Nephron progenitor cell (in vitro differentiated cells): ENCODE measurements at regions not wholly inside any gene's neighbourhood (a gene's known extent, or its start where the extent isn't known, plus 50 kb on each side); places are given as distances from the start of the nearest gene placed in this dataset.

Experiments used
- DNase-seq: peaks from one replicate; pipeline ENCODE4 v3.0.0; 2021
- H3K27ac Mint-ChIP-seq: 2 replicates; pipeline ENCODE4 v1.8.0; 2021; ENCODE audit warnings: mild to moderate bottlenecking, moderate library complexity, mixed read lengths
- H3K27me3 Mint-ChIP-seq: 2 replicates; pipeline ENCODE4 v1.8.0; 2021; ENCODE audit warnings: mild to moderate bottlenecking, low read depth, mixed read lengths; ENCODE audit not compliant: poor library complexity
- H3K36me3 Mint-ChIP-seq: 2 replicates; pipeline ENCODE4 v1.8.0; 2021; ENCODE audit warnings: low read depth, mixed read lengths
- H3K4me1 Mint-ChIP-seq: 2 replicates; pipeline ENCODE4 v1.8.0; 2021; ENCODE audit warnings: mixed read lengths
- H3K4me3 Mint-ChIP-seq: 2 replicates; pipeline ENCODE4 v1.8.0; 2021; ENCODE audit warnings: mild to moderate bottlenecking, moderate library complexity, mixed read lengths
- H3K9me3 Mint-ChIP-seq: 2 replicates; pipeline ENCODE4 v1.8.0; 2021; ENCODE audit warnings: mild to moderate bottlenecking, moderate library complexity, mixed read lengths
- CTCF ChIP-seq: fragments of 200-600 bp; sonication (generic); IDR thresholded peaks from 2 replicates; pipeline ENCODE4 v1.5.0; 2021; ENCODE audit warnings: antibody characterized with exemption

GRCh38 chr2:239870863-239871262 lies 154.3 kb downstream of the NDUFA10 start:
- H3K27me3 Mint-ChIP-seq: peaks cover 3% of the 10 kb centered on the region
- H3K4me1 Mint-ChIP-seq: peaks cover 12% of the 10 kb centered on the region
- H3K36me3 Mint-ChIP-seq: no peaks in the 10 kb centered on the region
- TF ChIP-seq CTCF: no peak
- no peak overlapping the region for H3K4me3 Mint-ChIP-seq
- no peaks in the 10 kb centered on the region for H3K9me3 Mint-ChIP-seq
- no peak for DNase-seq
- H3K27ac Mint-ChIP-seq: no peak overlapping the region

GRCh38 chr2:239870276-239870675 lies 154.9 kb downstream of the NDUFA10 start:
- Mint-ChIP-seq H3K4me1 (peaks cover 7% of the 10 kb centered on the region), H3K4me3 (no peak overlapping the region)
- no peak for DNase-seq

DNA sequence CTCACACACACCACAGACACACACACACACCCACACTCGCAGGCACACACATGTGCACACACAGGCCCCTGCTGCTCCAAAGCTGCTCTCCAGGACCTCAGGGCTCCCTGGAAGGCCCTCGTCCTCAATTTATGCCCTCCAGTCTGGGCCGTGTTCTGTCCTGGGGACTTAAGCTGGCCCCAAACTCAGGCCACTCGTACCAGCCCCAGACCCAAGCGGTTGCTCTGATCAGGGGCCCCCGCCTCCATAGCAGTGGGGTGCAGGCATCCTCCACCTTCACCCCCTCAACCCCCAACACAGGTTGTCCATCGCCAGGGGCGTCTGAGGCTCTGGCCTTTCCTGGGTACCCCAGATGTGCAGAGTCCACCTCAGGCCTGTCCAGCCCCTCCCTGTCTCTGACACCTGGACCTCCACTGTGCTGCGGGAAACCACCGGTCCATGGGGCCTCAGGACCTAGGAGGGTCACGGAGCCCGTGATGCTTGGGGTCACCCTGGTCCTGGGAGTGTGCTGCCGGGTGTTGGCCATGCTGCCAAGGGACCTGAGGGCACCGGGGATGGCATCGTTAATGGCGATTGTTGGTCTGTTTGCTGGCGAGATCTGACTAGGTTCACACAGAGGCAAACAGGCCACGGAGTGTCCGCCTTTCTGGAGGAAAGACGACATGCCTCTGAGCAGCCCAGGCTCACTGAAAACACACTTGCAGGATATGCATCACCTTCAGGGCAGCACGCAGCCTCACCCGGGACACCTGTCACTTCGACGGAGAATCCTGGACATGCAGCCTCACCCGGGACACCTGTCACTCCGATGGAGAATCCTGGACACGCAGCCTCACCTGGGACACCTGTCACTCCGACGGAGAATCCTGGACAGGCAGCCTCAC lies 155.6 kb downstream of the NDUFA10 start:
- H3K4me1 Mint-ChIP-seq: peaks cover 5% of the 10 kb centered on the region
- DNase-seq: no peak
- TF ChIP-seq CTCF: no peak
- no peaks in the 10 kb centered on the region for H3K36me3 Mint-ChIP-seq
- H3K27ac Mint-ChIP-seq: no peak overlapping the region
- H3K9me3 Mint-ChIP-seq: no peaks in the 10 kb centered on the region
- no peak overlapping the region for H3K4me3 Mint-ChIP-seq
- H3K27me3 Mint-ChIP-seq: peaks cover 3% of the 10 kb centered on the region

More at GRCh38 chr2:239870276-239870675, 154.9 kb downstream of the NDUFA10 start:
- Mint-ChIP-seq H3K27me3 (peaks cover 3% of the 10 kb centered on the region), H3K9me3 (no peaks in the 10 kb centered on the region), H3K36me3 (no peaks in the 10 kb centered on the region), H3K27ac (no peak overlapping the region)
- TF ChIP-seq CTCF: no peak

DNA sequence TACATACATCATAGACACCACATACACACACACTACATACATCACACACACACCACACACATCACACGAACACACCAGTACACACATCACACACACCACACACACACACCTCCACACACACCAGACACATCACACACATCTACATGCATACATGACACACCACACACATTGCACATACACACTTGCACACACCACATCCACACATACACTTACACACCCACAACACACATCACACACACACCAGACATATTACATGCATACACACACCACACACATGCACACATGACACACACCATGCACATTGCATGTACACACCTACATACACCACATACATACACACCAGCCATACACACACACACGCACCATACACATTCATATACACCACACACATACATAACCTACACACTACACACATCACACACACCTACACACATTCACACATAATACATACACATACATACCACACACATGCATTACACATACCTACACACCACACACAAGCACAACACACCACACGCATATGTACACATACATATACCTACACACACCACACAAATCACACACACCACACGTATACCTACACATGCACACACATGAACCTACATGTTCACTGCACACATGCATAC lies 156.5 kb downstream of the NDUFA10 start:
- Mint-ChIP-seq H3K36me3 (no peaks in the 10 kb centered on the region), H3K4me3 (no peak overlapping the region), H3K9me3 (no peaks in the 10 kb centered on the region), H3K4me1 (no peaks in the 10 kb centered on the region), H3K27ac (no peak overlapping the region), H3K27me3 (no peaks in the 10 kb centered on the region)
- TF ChIP-seq CTCF: no peak
- no peak for DNase-seq

GRCh38 chr2:239866778-239867177 lies 158.4 kb downstream of the NDUFA10 start:
- H3K9me3 Mint-ChIP-seq: no peaks in the 10 kb centered on the region
- H3K36me3 Mint-ChIP-seq: no peaks in the 10 kb centered on the region
- H3K4me3 Mint-ChIP-seq: no peak overlapping the region
- no peaks in the 10 kb centered on the region for H3K27me3 Mint-ChIP-seq
- no peak overlapping the region for H3K27ac Mint-ChIP-seq
- no peak for DNase-seq
- H3K4me1 Mint-ChIP-seq: no peaks in the 10 kb centered on the region
- TF ChIP-seq CTCF: no peak
